Activated CD4-positive, alpha-beta T cell treated with anti-CD3 and anti-CD28 coated beads for 24 hours (primary cell): ENCODE measurements at regions not wholly inside any gene's neighbourhood (a gene's known extent, or its start where the extent isn't known, plus 50 kb on each side); places are given as distances from the start of the nearest gene placed in this dataset.

ENCODE experiments used
- DNase-seq, 2 donors: peaks; one replicate each; pipeline ENCODE4 v3.0.0-alpha.2; 2020; ENCODE audit warnings: low read depth in 2 of 2

- no peak for DNase-seq
These were observed 119.3 kb upstream of the PROX1 start for GRCh38 chr1:213868482-213868881.

- DNase-seq = no peak
These were observed 116.6 kb upstream of the PROX1 start for GRCh38 chr1:213871179-213871578.

DNA sequence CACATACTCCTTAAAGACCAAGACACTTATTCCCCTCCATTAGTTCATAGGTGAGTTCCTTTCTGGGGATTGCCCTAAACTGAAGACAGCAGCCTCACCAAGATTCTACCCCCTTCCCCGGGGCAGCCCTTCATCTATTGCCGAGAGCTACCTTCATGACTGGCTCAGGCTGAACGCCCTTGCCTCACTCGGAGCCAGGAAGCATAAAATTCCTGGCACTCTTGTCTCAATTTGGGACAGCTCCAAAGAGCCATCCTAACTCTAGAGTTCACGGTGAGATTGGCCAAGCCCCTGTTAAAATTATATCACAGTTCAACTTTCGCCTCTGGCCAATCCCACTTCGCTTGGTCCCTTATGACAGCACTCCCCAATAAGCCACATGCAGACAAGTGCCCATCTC is 113.0 kb upstream of the PROX1 start:
- no peak for DNase-seq

- no peak for DNase-seq
These were observed 111.2 kb upstream of the PROX1 start for GRCh38 chr1:213876531-213876930.

DNA sequence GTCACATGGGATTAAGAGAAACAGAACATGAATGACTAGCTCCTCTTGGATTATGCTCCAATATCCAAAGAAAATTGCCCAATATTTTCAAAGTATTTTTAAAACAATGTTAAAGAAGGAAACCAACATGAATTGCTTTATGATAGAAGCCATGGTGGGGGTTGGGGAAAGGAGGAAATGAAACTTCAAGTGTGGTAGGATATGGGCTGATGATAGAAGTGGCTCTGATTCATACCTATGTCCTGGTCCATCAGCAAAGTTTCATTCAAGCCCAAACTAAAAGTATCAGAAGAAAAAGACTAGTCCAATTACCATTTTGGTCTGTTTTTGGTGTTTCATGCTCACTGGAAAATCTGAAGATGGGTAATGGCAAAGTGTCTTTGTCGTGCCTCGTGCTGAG is 104.2 kb upstream of the PROX1 start:
- no peak for DNase-seq

DNA sequence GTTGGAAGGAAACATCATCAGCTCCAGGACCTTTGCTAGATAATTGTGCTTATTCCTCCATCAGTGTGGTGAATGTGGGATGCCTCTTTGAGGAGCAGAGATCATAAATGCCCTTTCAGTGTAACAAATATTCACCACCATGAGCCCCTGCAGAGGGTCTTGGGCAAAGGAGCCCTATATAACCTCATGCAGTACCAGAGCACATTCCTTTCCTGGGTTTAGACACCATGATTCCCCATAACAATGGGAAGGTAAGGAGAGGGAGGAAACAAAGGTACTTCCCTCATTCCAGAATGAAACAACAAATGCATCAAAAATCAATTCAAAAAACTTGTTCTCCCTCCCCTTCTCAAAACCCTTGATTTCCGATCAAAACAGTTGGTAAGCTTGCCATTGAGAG is 103.4 kb upstream of the PROX1 start:
- no peak for DNase-seq

DNA sequence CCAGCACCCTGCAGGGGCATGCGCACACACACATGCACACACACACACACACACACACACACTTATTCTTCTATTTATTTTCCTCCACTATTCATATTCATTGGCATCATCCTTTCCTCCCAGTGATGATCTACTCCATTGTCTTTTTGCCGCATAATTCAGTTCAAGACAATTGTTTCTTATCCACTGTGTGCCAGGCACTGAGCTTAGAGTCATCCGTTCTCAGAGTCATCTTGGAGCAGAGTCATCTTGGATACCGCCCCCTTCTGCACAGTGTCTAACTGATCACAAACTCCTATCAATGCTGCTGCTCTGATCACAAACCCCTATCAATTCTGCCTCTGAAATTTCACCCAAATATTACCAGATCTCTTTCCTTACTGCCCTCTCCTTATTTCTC is 102.8 kb upstream of the PROX1 start:
- no peak for DNase-seq

DNA sequence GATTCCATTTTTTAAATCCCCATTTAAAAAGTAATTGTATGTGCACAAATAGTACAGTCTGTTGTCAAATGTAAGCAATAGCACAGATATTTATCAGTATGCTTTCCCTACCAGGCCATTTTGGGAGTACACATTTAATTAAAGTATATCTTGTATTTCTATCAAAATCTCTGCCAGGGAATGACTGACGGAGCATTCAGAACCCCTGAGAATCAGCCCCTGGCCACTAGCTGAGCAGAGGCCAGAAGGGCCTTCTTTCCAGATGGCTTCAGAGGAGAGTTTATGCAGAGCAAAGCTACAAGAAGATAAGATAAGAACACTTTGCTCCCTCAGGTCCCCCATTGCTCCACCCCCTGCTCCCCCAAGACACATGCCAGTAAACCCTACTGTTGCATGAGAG is 99.9 kb upstream of the PROX1 start:
- no peak for DNase-seq

DNA sequence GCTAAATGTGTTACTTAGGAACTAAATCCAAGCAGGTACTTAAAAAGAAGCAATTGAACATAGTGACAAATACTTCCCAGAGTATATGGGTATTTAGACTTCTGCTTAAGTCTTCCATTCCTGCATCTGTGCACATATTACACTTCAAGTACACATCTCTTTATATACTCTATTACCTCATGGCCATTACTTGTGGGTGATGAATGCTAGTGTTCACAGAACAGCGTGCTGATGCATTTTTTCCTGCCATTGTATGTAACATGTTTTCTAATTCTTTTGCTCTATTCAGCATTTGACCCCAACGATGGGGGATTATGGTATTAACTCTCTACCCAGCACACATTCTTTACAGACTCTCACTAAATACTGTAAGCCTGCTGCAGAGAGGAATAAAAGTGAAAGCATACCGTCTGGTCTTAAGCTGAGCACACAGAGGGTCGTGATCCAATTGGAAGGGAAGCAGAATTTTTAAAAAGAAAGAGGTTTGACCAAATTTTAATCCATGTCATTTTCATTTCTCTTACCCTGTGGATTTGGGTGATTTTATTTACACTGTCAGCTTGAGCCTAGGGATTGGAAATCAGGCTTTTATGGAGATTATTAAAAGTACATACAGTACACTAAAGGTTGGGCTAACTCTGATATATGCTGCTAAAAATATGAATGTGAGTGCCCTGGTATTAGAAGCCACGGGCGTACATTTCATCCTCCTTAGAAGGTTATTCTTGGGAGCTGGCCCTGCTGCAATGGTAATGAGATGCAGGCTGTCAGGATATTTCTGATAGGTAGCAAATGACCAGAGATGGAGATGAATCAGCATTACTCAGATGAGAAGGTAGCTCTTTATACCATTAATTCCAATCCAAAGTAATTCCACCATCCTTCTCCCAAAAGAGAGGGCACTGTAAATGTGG is 95.5 kb upstream of the PROX1 start:
- DNase-seq = no peak

GRCh38 chr1:213898684-213899083 is 89.1 kb upstream of the PROX1 start:
- no peak for DNase-seq

- no peak for DNase-seq
These were observed 88.4 kb upstream of the PROX1 start for GRCh38 chr1:213899413-213899812.

DNA sequence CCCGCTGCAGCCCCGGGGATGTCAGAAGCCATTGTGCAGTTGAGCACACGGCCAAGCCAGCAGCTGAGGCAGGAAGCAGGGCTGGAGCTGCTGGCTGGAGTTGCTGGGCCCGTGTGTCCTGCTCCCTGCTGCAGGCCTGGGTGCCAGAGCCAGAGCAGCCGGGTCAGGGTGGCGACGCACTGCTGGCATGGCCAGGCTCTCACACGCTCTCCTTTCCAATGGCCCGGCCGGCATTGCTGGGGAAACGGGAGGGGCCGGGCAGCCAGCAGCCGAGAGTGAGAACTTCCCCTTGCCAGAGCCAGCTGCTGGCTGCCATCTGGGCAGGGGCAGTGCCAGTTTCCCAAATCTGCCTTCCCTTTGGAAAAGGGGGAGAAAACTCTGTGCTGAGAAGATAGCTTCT is 82.4 kb upstream of the PROX1 start:
- no peak for DNase-seq

DNA sequence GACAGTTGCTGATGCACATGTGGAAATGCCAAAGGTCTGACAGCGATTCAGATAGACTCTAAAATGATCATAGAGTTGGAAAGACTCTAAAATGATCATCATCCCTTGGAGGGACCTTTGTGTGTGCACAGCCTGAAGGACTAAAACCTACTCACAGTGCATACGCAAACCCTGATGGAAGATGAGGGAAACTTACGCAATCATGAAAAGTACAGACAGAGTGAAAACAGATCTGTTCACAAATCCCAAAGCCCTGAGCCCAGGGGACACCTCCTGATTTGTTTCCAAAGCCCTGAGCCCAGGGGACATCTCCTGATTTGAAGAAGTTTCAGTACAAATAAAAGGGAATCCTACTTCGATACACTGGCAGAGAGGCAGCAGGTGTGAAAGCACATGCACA is 79.3 kb upstream of the PROX1 start:
- no peak for DNase-seq

DNA sequence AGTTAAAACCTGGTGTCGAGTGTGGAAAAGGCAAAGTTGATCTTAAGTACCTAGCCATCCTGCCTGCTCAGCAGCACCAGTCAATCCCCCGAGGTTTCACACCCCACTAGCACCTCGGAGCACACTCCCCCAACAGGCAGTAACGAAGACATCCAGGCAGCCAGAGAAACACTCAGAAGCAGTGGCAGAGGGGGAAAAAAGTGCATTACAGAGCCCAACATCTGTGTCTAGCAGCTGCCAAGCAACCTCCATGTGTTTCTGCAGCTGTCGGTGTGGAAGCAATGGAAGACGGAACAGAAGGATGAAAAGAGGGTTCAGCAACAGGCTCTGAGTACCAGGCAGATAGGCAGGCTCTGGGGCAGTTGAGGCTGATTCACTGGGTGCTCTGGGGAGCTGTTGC is 73.4 kb upstream of the PROX1 start:
- DNase-seq = no peak

DNA sequence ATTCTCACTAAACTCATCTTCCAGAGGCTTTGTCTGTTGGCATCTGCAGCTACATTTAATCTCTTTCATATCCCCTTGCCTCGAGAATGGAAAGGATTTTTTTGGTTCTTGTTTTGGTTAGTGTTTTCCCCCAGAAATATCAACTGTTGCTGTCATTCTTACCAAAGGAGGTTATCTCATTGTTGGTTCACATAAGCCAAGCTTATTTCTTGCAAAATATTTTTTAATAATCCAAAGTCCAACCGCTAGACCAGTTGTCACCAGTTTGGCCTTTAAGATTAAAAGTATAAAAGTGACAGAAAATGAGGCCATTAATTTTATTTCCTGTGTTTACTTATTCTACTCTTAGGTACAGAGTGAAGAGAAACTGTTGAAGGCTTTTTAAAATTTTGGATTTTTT is 66.5 kb upstream of the PROX1 start:
- DNase-seq = no peak

GRCh38 chr1:213921712-213922111 is 66.1 kb upstream of the PROX1 start:
- DNase-seq = no peak

DNA sequence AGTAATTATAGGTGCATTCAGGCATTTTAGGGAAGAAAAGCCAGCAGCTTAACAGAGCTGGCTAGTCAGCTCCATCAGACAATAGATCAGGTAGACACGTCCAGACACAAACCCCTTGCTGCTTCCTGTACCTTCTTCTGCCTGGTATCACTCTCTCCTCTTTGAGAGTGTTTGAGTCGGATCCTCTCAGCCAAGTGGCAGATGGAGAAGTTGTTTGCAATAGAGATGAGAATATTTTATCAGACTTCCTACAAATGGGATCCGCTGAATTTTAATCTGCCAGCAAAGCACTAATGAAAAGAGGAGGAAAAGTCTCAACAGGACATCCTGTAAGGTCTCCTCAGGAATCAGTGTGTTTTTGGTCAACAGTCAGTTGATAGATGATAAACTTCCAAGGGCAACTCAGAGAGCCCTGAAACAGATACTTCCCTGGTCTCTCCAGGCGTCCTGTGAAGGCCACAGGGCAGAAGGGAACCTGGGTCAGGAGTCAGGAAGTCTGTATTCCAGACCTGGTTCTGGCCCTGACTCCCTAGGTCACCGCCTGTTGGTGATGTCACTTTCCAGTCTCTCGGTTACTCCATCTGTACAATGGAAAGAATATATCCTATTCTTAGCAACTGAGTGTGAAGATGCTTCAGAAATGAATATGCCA is 62.1 kb upstream of the PROX1 start:
- no peak for DNase-seq

DNA sequence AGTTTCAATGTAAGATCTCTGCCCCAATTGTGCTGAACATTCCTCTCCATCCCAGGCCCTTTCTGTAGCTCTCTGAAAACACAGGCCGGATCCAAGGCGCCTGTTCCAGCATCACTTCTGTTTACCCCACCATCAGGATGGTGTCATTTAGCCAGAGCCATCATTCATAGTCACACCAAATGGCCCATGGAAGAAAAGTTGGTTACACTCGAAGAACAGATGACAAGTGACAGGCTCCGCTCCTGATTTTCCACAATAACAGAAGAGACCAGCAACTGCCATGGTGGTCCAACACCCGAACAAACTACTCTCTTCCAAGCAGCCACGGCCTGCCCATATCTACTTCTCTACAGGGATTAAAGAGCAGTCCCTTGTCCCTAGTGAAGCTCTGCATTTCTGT is 59.9 kb upstream of the PROX1 start:
- DNase-seq = no peak

- no peak for DNase-seq
These were observed 58.4 kb upstream of the PROX1 start for GRCh38 chr1:213929398-213929797.

- no peak for DNase-seq
These were observed 55.9 kb upstream of the PROX1 start for GRCh38 chr1:213931836-213932235.

DNA sequence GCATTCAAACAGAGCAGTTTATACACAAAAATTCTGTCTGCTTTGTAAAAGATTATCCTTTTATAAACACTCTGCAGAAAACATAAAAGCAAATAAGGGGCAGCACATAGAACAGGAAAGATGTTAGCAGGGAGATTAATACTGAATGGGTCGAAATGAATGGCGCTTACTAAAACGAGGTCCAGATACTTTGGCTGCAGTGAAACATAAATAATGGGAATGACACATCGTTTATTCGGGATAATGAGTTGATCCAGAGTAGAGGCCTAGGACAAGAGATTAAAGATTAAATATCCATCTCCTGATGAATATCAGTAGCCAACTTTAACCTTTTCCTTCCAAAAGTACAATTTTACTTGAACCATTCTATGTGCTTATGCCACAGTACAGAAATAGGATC is 54.4 kb upstream of the PROX1 start:
- DNase-seq = no peak

DNA sequence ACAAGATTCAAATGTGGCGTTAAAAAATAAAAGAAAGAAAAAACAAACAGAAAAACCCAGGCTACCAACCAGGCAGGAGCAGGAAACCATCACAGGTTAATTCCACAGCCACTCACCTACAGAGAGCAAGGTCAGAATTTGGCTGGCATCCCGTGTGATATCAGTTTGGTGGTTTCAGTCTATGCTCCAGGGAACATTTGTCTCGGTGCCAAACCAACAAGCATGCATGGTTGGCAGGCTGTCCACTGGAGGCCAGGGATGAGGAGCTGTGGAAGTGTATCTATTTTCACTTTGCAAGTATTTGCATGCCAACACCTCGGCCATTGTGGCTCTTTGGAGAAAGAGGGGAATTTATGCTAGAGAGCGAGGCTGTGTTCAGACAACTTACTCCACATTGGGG is 53.1 kb upstream of the PROX1 start:
- no peak for DNase-seq

GRCh38 chr1:213936571-213936970 is 51.2 kb upstream of the PROX1 start:
- no peak for DNase-seq
